Esophagus muscularis mucosa (tissue), 4 donors: ENCODE measurements at regions not wholly inside any gene's neighbourhood (a gene's known extent, or its start where the extent isn't known, plus 50 kb on each side); places are given as distances from the start of the nearest gene placed in this dataset.

Experiments used
- DNase-seq: peaks from one replicate; pipeline ENCODE4 v3.0.0-alpha.2; 2017; ENCODE audit errors: extremely low spot score
- H3K27ac ChIP-seq, 4 donors: fragments of 200-600 bp; sonication (generic); replicated peaks in 1 of 4; 1 replicate in 3 of 4; 2 replicates in 1 of 4; pipeline ENCODE4 v1.5.1; 2016 to 2019; ENCODE audit warnings: mild to moderate bottlenecking in 1 of 4
- H3K27me3 ChIP-seq, 4 donors: fragments of 200-600 bp; sonication (generic); one replicate each; pipeline versions ENCODE4 v1.5.1 to v1.6.0; 2016 to 2019
- H3K36me3 ChIP-seq, 4 donors: fragments of 200-600 bp; sonication (generic); one replicate each; pipeline ENCODE4 v1.5.1; 2016 to 2019
- H3K4me1 ChIP-seq, 4 donors: fragments of 200-600 bp; sonication (generic); one replicate each; pipeline ENCODE4 v1.5.1; 2016 to 2019
- H3K4me3 ChIP-seq, 4 donors: fragments of 200-600 bp; sonication (generic); 1 replicate in 2 of 4; 2 replicates in 2 of 4; pipeline ENCODE4 v1.5.1; 2016 to 2019; ENCODE audit warnings: mild to moderate bottlenecking in 4 of 4, moderate library complexity in 1 of 4
- H3K9me3 ChIP-seq, 4 donors: fragments of 200-600 bp; sonication (generic); 1 replicate in 3 of 4; 2 replicates in 1 of 4; pipeline ENCODE4 v1.5.1; 2016 to 2019
- CTCF ChIP-seq, 3 experiments: fragments of 200-600 bp in 2 of 3; fragments of 450-650 bp in 1 of 3; sonication (generic) in 2 of 3; IDR thresholded peaks; one replicate each; pipeline ENCODE4 v1.5.1; 2017 to 2019; ENCODE audit warnings: antibody characterized with exemption in 3 of 3, mild to moderate bottlenecking in 2 of 3, moderate library complexity in 1 of 3
- EP300 ChIP-seq: sonication (generic); formaldehyde crosslinking; IDR thresholded peaks from one replicate; pipeline ENCODE4 v1.6.1; 2017; ENCODE audit warnings: antibody characterized with exemption
- POLR2A ChIP-seq: fragments of 450-650 bp; IDR thresholded peaks from one replicate; pipeline ENCODE4 v1.6.1; 2017; ENCODE audit warnings: antibody characterized with exemption, moderate library complexity, mild to moderate bottlenecking, low read depth
- POLR2AphosphoS5 ChIP-seq, 2 donors: sonication (generic); formaldehyde crosslinking; IDR thresholded peaks; one replicate each; pipeline ENCODE4 v1.6.1; 2017; ENCODE audit warnings: antibody characterized with exemption in 2 of 2
- WGBS: methylation state at CpG from one replicate; pipeline ENCODE4 v1.1.5; 2018; 5-methylcytosine and 5-hydroxymethylcytosine counted together
- intact Hi-C: fragments of 100-400 bp; cut with DNase I; formaldehyde crosslinking; loops from one replicate; pipeline ENCODE4 v1.15.1; 2023

- Histone ChIP-seq H3K27ac (no peak overlapping the region), H3K4me1 (peaks cover 14 to 23% (median 22%) of the 10 kb centered on the region in 4 donors), H3K4me3 (no peak overlapping the region), H3K36me3 (no peaks in the 10 kb centered on the region), H3K27me3 (peaks cover 0 to 79% (median 28%) of the 10 kb centered on the region in 4 donors), H3K9me3 (no peaks in the 10 kb centered on the region)
- intact Hi-C loops, result no loop called here
- WGBS, result 76% methylated on average over 5 of the region's 10 CpGs
- DNase-seq, result no peak
- TF ChIP-seq POLR2AphosphoS5 (IDR thresholded peaks at IDR 0.05) (no peak), EP300 (no peak), CTCF (IDR thresholded peaks at IDR 0.05) (no peak), POLR2A (no peak)
These were observed 69.6 kb upstream of the LEP start for GRCh38 chr7:128171342-128171918.

- no peak overlapping the region for H3K4me3 ChIP-seq
- intact Hi-C loops, result no loop called here
- no peaks in the 10 kb centered on the region for H3K36me3 ChIP-seq
- peaks cover 6 to 16% (median 15%) of the 10 kb centered on the region in 4 donors for H3K4me1 ChIP-seq
- DNase-seq, result no peak
- 66% methylated on average over 7 of the region's 7 CpGs for WGBS
- no peak overlapping the region for H3K27ac ChIP-seq
- no peaks in the 10 kb centered on the region for H3K9me3 ChIP-seq
- H3K27me3 ChIP-seq, result peaks cover 0 to 76% (median 22%) of the 10 kb centered on the region in 4 donors
- no peak for TF ChIP-seq CTCF (IDR thresholded peaks at IDR 0.05)
- no peak for TF ChIP-seq EP300
- no peak for TF ChIP-seq POLR2AphosphoS5 (IDR thresholded peaks at IDR 0.05)
- TF ChIP-seq POLR2A, result no peak
These were observed 68.9 kb upstream of the LEP start for GRCh38 chr7:128172151-128172550.

- 84% methylated on average over 6 of the region's 6 CpGs for WGBS
- TF ChIP-seq POLR2AphosphoS5 (IDR thresholded peaks at IDR 0.05) (no peak), EP300 (no peak), POLR2A (no peak), CTCF (IDR thresholded peaks at IDR 0.05) (no peak)
These were observed 68.1 kb upstream of the LEP start for GRCh38 chr7:128172963-128173362.

GRCh38 chr7:128174386-128174785, 66.7 kb upstream of the LEP start:
- TF ChIP-seq EP300 (no peak), CTCF (IDR thresholded peaks at IDR 0.05) (no peak), POLR2A (no peak), POLR2AphosphoS5 (IDR thresholded peaks at IDR 0.05) (no peak)
- Histone ChIP-seq H3K9me3 (no peaks in the 10 kb centered on the region), H3K4me1 (no peaks in the 10 kb centered on the region), H3K4me3 (no peak overlapping the region), H3K36me3 (no peaks in the 10 kb centered on the region), H3K27me3 (peaks cover 0 to 74% (median 3%) of the 10 kb centered on the region in 4 donors), H3K27ac (no peak overlapping the region)
- no peak for DNase-seq
- intact Hi-C loops, result no loop called here
- WGBS, result 73% methylated on average over 11 of the region's 11 CpGs

More at GRCh38 chr7:128172963-128173362, 68.1 kb upstream of the LEP start:
- Histone ChIP-seq H3K27ac (no peak overlapping the region), H3K27me3 (peaks cover 0 to 74% (median 13%) of the 10 kb centered on the region in 4 donors), H3K9me3 (no peaks in the 10 kb centered on the region), H3K4me1 (peaks cover 1 to 8% (median 7%) of the 10 kb centered on the region in 4 donors), H3K36me3 (no peaks in the 10 kb centered on the region), H3K4me3 (no peak overlapping the region)
- intact Hi-C loops, result no loop called here
- no peak for DNase-seq

GRCh38 chr7:128176696-128177095, 64.4 kb upstream of the LEP start:
- no peak for DNase-seq
- Histone ChIP-seq H3K4me1 (no peaks in the 10 kb centered on the region), H3K9me3 (no peaks in the 10 kb centered on the region), H3K27me3 (peaks cover 0 to 51% (median 3%) of the 10 kb centered on the region in 4 donors), H3K27ac (no peak overlapping the region), H3K4me3 (no peak overlapping the region), H3K36me3 (no peaks in the 10 kb centered on the region)
- TF ChIP-seq EP300, result no peak
- TF ChIP-seq CTCF (IDR thresholded peaks at IDR 0.05), result no peak
- TF ChIP-seq POLR2AphosphoS5 (IDR thresholded peaks at IDR 0.05), result no peak
- TF ChIP-seq POLR2A, result no peak
- WGBS, result 82% methylated on average over 7 of the region's 7 CpGs
- intact Hi-C loops, result no loop called here
